ENCODE measurements at regions not wholly inside any gene's neighbourhood (a gene's known extent, or its start where the extent isn't known, plus 50 kb on each side); places are given as distances from the start of the nearest gene placed in this dataset.

- Mint-ChIP-seq H3K36me3 (peaks cover 2% of the 10 kb centered on the region), H3K27me3 (no peaks in the 10 kb centered on the region), H3K4me3 (no peak overlapping the region), H3K9me3 (peaks cover 11% of the 10 kb centered on the region), H3K4me1 (peaks cover 3% of the 10 kb centered on the region), H3K27ac (no peak overlapping the region)
- no peak for DNase-seq
- ATAC-seq (ENCODE audit: low read depth) = no peak
- POLR2A ChIA-PET = no interaction called here
Measured at GRCh38 chr6:14704383-14705271, 541.2 kb upstream of the JARID2 start.

DNA sequence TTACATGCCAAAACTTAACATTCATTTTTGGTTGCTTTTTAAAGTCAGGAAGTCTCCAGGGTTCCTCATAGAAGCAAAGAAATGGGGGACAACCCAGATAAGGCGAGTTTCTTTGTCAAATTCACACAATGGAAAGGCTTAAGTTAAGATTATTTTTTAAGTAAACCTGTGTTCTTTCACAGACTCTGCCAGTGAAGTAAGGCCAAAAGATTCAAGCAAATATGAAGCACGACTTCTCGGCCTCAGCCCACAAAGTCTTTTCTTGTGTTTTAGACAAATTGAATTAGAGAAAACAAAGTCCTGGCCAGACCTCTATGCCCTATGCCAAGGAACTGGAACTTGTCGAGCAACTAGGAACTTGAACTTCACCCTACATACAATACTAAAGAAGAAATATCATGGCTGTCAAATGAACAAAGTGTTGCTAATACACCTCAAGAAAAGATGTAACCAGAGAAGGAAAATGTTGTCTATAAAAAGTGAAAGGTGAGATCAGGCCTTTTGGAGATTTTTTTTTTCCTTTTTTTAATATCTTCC is 540.0 kb upstream of the JARID2 start:
- no peak for ATAC-seq (ENCODE audit: low read depth)
- peaks cover 2% of the 10 kb centered on the region for H3K36me3 Mint-ChIP-seq
- POLR2A ChIA-PET = no interaction called here
- DNase-seq = no peak
- H3K27ac Mint-ChIP-seq = no peak overlapping the region
- H3K27me3 Mint-ChIP-seq = no peaks in the 10 kb centered on the region
- H3K4me3 Mint-ChIP-seq = no peak overlapping the region
- peaks cover 5% of the 10 kb centered on the region for H3K9me3 Mint-ChIP-seq
- H3K4me1 Mint-ChIP-seq = peaks cover 7% of the 10 kb centered on the region

DNA sequence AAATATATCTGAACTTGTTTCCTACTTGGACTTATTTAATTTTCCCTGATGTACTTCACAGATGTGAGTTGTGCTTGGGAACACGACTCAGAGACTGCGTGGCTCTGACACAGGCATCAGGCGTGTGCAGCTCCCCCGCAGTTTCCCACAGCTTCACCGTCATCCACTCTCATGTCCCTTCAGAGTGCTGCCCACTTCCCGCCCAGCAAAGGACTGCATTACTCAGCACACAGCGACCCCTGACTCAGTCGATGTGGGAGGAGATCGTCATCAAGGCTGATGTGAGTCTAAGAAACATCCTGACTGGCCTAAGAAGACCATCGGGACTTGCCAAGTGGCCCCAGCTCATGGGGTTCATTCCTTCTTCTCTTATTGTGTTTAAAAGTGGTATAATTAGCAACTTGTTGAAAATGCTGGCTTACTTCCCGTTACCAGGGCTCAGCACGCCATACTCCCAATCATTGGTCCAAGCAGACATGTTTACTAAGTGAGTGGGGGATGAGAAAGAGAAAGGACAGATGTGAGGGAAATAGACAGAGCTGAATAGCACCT is 539.4 kb upstream of the JARID2 start:
- POLR2A ChIA-PET = no interaction called here
- no peak overlapping the region for H3K4me3 Mint-ChIP-seq
- peaks cover 2% of the 10 kb centered on the region for H3K36me3 Mint-ChIP-seq
- peaks cover 3% of the 10 kb centered on the region for H3K9me3 Mint-ChIP-seq
- no peak for ATAC-seq (ENCODE audit: low read depth)
- no peaks in the 10 kb centered on the region for H3K27me3 Mint-ChIP-seq
- H3K27ac Mint-ChIP-seq = no peak overlapping the region
- peaks cover 12% of the 10 kb centered on the region for H3K4me1 Mint-ChIP-seq
- DNase-seq = no peak

GRCh38 chr6:14707276-14707675 is 538.6 kb upstream of the JARID2 start:
- POLR2A ChIA-PET = no interaction called here
- Mint-ChIP-seq H3K9me3 (peaks cover 3% of the 10 kb centered on the region), H3K4me1 (peaks cover 12% of the 10 kb centered on the region), H3K36me3 (peaks cover 2% of the 10 kb centered on the region), H3K4me3 (no peak overlapping the region), H3K27me3 (no peaks in the 10 kb centered on the region), H3K27ac (no peak overlapping the region)
- no peak for DNase-seq
- ATAC-seq (ENCODE audit: low read depth) = no peak

GRCh38 chr6:14707971-14708465 is 537.9 kb upstream of the JARID2 start:
- no peak overlapping the region for H3K4me3 Mint-ChIP-seq
- no peak overlapping the region for H3K27ac Mint-ChIP-seq
- H3K36me3 Mint-ChIP-seq = peaks cover 2% of the 10 kb centered on the region

DNA sequence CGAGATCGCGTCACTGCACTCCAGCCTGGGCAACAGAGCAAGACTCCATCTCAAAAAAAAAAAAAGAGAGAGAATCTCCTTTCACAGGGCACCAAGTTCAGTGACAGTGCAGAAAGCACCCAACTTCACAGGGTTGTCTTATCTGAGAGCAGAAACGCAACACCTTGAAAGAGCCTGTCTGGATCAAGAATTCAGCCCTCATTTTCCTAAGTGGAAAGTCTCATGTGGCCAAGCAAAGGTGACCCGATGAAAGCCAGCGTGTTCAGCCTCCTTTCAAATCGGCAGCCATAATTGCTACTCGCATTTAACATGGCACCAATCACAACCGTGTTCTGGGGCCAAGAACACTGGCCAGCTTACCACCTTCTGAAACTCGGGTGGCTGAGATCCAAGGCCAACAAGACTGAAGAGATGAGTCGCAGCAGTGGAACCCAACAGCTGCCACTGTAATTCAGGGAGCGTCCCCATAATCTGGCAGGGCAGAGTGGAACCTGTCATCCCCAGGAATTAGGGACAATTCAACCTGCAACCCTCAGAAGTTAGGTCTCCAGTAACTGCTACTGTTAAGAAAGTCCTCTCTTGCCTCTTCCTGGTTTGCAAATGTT is 536.7 kb upstream of the JARID2 start:
- ATAC-seq (ENCODE audit: low read depth) (no peak), DNase-seq (no peak)
- peaks cover 3% of the 10 kb centered on the region for H3K9me3 Mint-ChIP-seq
- H3K4me1 Mint-ChIP-seq = peaks cover 12% of the 10 kb centered on the region
- no peak overlapping the region for H3K27ac Mint-ChIP-seq
- no peaks in the 10 kb centered on the region for H3K27me3 Mint-ChIP-seq
- peaks cover 2% of the 10 kb centered on the region for H3K36me3 Mint-ChIP-seq
- H3K4me3 Mint-ChIP-seq = no peak overlapping the region
- POLR2A ChIA-PET = no interaction called here

More at GRCh38 chr6:14707971-14708465, 537.9 kb upstream of the JARID2 start:
- Mint-ChIP-seq H3K9me3 (peaks cover 3% of the 10 kb centered on the region), H3K27me3 (no peaks in the 10 kb centered on the region), H3K4me1 (peaks cover 12% of the 10 kb centered on the region)
- POLR2A ChIA-PET = no interaction called here
- no peak for ATAC-seq (ENCODE audit: low read depth)
- no peak for DNase-seq

DNA sequence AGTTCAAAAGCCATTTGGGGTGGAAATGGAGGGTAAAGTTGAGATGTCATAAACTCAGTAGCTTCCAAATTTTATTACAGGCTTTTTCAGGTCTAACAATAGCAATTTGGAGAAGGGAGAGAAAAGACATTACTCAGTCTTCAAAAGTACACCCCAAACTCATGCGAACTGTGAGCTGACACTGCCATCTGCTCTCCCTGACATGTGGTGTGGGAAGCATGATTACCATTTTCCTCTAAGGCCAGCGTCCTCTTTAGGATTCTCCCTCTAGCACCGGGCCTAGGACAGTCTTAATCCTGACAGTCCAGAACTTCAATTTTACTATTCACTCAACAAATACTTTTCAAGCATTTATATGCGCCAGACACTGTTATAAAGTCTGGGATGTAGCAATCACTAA is 536.0 kb upstream of the JARID2 start:
- Mint-ChIP-seq H3K9me3 (peaks cover 3% of the 10 kb centered on the region), H3K27ac (no peak overlapping the region), H3K36me3 (peaks cover 2% of the 10 kb centered on the region), H3K4me3 (no peak overlapping the region), H3K4me1 (peaks cover 13% of the 10 kb centered on the region), H3K27me3 (no peaks in the 10 kb centered on the region)
- ATAC-seq (ENCODE audit: low read depth) (no peak), DNase-seq (no peak)
- POLR2A ChIA-PET = no interaction called here

DNA sequence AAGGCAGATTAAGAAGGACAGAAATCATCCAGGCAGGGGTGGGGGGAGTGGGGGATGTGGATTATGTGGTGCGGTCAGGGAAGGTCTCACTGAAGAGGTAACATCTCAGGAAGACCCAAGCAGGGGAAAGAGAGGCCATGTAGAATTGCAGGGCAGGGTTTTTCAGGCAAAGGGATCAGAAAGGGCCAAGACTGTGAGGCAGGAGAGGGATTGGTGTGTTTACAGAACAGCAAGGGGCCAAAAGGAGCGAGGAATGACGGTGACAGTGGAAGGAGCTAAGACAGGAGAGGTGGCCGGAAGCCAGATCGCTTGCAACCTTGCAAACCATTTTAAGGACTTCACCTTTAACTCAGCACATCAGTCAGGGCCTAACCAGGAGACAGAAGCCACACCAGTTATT is 535.4 kb upstream of the JARID2 start:
- Mint-ChIP-seq H3K36me3 (peaks cover 2% of the 10 kb centered on the region), H3K27me3 (no peaks in the 10 kb centered on the region), H3K4me3 (no peak overlapping the region), H3K27ac (no peak overlapping the region), H3K4me1 (peaks cover 13% of the 10 kb centered on the region), H3K9me3 (peaks cover 3% of the 10 kb centered on the region)
- DNase-seq (no peak), ATAC-seq (ENCODE audit: low read depth) (no peak)
- POLR2A ChIA-PET = no interaction called here

DNA sequence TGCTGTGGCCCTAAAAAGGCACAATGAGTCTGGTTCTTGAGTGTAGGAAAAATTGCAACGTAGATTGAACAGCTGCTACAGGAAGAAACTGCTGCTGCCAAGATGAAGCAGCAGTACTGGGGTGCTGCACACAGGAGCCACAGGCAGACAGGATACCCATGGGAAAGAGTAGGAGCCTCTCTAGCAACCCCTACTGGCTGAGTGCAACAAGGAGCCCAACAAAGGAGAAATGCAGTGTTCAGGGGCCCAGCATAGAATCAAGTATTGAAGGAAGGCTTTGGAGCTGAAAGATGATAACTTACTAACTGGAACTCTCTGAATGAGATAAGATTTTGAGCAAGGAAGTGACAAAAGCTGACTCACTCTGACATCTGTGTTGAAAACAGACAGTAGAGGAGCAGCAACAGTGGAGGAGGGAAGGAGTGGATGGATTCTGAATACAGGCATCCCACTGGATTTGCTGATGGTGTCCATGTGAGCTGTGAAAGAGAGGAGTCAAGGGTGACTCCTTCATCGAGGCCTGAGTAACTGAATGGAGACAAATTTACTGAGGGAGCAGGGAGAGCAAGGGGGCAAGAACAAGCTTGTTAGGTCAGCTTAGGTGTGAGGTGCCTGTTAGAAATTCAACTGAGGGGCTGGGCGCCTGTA is 534.7 kb upstream of the JARID2 start:
- Mint-ChIP-seq H3K4me1 (peaks cover 13% of the 10 kb centered on the region), H3K36me3 (no peaks in the 10 kb centered on the region), H3K9me3 (peaks cover 3% of the 10 kb centered on the region), H3K4me3 (no peak overlapping the region), H3K27ac (peak overlapping the region; percentile 62), H3K27me3 (no peaks in the 10 kb centered on the region)
- peak; percentile 97 for ATAC-seq (ENCODE audit: low read depth)
- POLR2A ChIA-PET = no interaction called here
- no peak for DNase-seq

GRCh38 chr6:14711704-14712379 is 534.0 kb upstream of the JARID2 start:
- no peaks in the 10 kb centered on the region for H3K36me3 Mint-ChIP-seq
- H3K4me1 Mint-ChIP-seq = peaks cover 12% of the 10 kb centered on the region
- H3K27me3 Mint-ChIP-seq = no peaks in the 10 kb centered on the region
- DNase-seq = no peak
- POLR2A ChIA-PET = no interaction called here
- no peak overlapping the region for H3K4me3 Mint-ChIP-seq
- no peak for ATAC-seq (ENCODE audit: low read depth)
- no peak overlapping the region for H3K27ac Mint-ChIP-seq
- H3K9me3 Mint-ChIP-seq = peaks cover 3% of the 10 kb centered on the region

DNA sequence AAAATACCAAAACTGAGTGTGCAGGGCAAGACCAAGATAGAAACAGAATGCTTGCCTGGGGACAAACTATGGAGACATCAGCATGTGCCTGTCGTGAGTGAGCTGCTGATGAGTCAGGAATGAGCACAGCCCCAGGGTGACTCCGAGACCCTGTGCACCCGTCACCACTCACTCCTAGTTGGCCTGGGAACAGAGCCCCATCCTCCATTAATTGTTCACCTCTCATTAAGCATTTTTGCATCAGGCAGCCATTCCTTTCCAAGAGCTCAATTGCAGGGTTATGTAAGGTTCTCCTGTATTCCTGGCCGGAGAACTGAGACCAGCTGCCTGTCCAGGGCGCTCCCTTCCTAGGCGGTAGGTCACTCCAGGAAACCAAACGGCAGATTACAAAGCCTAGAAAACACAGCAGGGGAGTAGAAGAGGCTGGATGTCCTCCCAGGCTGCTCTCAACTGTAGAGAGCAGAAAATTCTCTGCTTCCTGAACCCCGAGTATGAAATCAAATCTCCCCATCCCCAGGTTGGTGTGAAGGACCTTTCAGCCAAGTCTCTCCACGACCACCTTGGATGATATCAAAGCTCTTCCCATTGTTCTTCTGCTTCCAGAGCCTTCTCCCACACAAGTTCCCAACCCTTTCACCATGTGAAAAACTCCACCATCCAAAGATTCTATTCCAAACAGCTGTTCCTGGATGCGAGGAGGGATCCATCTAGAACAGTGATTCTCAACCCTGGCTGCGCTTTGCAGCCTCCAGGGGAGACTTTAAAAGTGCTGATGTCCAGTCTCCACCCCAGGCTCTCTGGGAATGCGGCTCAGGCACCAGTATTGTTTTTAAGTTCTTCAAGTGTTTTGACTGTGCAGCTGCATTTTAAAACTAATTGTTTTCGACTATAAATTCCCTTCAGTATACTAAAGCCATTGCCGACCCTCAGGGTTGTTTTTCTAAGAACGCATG is 532.6 kb upstream of the JARID2 start:
- POLR2A ChIA-PET = no interaction called here
- Mint-ChIP-seq H3K27me3 (no peaks in the 10 kb centered on the region), H3K27ac (no peak overlapping the region), H3K36me3 (no peaks in the 10 kb centered on the region), H3K4me1 (peaks cover 20% of the 10 kb centered on the region), H3K4me3 (no peak overlapping the region), H3K9me3 (peaks cover 3% of the 10 kb centered on the region)
- ATAC-seq (ENCODE audit: low read depth) (no peak), DNase-seq (no peak)

DNA sequence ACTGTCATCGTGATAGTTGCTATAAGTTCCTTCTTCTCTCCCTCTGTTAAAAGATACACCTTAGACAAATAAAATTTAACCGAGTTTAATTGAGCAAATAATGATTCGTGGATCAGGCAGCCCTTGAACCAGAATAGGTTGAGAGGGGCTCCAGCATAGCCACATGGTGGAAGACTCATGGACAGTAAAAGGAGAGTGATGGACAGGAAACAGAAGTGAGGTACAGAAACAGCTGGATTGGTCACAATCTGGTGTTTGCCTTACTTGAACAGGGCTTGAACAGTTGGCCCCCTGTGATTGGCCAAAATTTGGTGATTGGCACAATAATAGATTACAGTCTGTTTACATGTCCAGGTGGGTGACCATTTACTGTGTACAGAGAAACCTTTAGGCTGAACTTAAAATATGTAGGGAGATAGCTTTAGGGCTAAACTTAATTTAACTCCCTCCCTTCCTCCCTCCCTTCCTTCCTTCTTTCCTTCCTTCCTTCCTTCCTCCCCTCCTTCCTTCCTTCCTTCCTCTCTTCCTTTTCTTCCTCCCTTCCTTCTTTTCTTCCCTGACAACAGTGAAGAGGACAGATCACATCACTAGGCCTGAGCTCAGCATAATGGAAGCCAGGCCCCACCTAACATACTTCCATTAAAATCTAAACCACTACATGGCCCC is 531.8 kb upstream of the JARID2 start:
- ATAC-seq (ENCODE audit: low read depth) = no peak
- Mint-ChIP-seq H3K36me3 (no peaks in the 10 kb centered on the region), H3K9me3 (peaks cover 3% of the 10 kb centered on the region), H3K27me3 (no peaks in the 10 kb centered on the region), H3K27ac (no peak overlapping the region), H3K4me1 (peaks cover 20% of the 10 kb centered on the region), H3K4me3 (no peak overlapping the region)
- POLR2A ChIA-PET = interaction anchor here (0.6 kb wide), 1 partner anchor 183 kb away, joined by 4 read pairs; no protein-coding TSS in a partner anchor
- DNase-seq = no peak

All from activated naive CD8-positive, alpha-beta T cell treated with anti-CD3 and anti-CD28 coated beads, Interleukin-2, amount 10 ng/mL, durations not matched to agents 7 days and 5 days (primary cell).